ENCODE measurements at regions not wholly inside any gene's neighbourhood (a gene's known extent, or its start where the extent isn't known, plus 50 kb on each side); places are given as distances from the start of the nearest gene placed in this dataset.

- no peaks in the 10 kb centered on the region for H3K4me1 Mint-ChIP-seq (ENCODE audit: low read depth)
- intact Hi-C loops (cut with micrococcal nuclease), result no loop called here
Measured at GRCh38 chr4:24024157-24024556, 134.3 kb upstream of the PPARGC1A start.

GRCh38 chr4:24015782-24016181 is 125.9 kb upstream of the PPARGC1A start:
- CTCF ChIA-PET, result interaction anchor here (0.6 kb wide), 1 partner anchor 1174 kb away, joined by 3 read pairs; no protein-coding TSS in a partner anchor
- no peak overlapping the region for H3K27ac Mint-ChIP-seq

More at GRCh38 chr4:24024157-24024556, 134.3 kb upstream of the PPARGC1A start:
- DNase-seq, result no peak
- Mint-ChIP-seq H3K27me3 (ENCODE audit: low read depth) (peaks cover 12% of the 10 kb centered on the region), H3K9me3 (no peaks in the 10 kb centered on the region), H3K27ac (no peak overlapping the region), H3K36me3 (ENCODE audit: low read depth) (no peaks in the 10 kb centered on the region), H3K4me3 (no peak overlapping the region)
- CTCF ChIA-PET, result no interaction called here

GRCh38 chr4:24013668-24014422 is 124.0 kb upstream of the PPARGC1A start:
- peaks cover 10% of the 10 kb centered on the region for H3K27me3 Mint-ChIP-seq (ENCODE audit: low read depth)
- CTCF ChIA-PET, result no interaction called here
- no peak overlapping the region for H3K27ac Mint-ChIP-seq
- H3K4me1 Mint-ChIP-seq (ENCODE audit: low read depth), result no peaks in the 10 kb centered on the region
- H3K4me3 Mint-ChIP-seq, result no peak overlapping the region
- no peaks in the 10 kb centered on the region for H3K36me3 Mint-ChIP-seq (ENCODE audit: low read depth)
- intact Hi-C loops (cut with micrococcal nuclease), result no loop called here
- no peaks in the 10 kb centered on the region for H3K9me3 Mint-ChIP-seq
- no peak for DNase-seq

More at GRCh38 chr4:24015782-24016181, 125.9 kb upstream of the PPARGC1A start:
- Mint-ChIP-seq H3K9me3 (no peaks in the 10 kb centered on the region), H3K36me3 (ENCODE audit: low read depth) (no peaks in the 10 kb centered on the region), H3K27me3 (ENCODE audit: low read depth) (peaks cover 16% of the 10 kb centered on the region), H3K4me1 (ENCODE audit: low read depth) (no peaks in the 10 kb centered on the region), H3K4me3 (no peak overlapping the region)
- intact Hi-C loops (cut with micrococcal nuclease), result no loop called here
- no peak for DNase-seq

GRCh38 chr4:24010994-24011393 is 121.1 kb upstream of the PPARGC1A start:
- H3K36me3 Mint-ChIP-seq (ENCODE audit: low read depth), result no peaks in the 10 kb centered on the region
- intact Hi-C loops (cut with micrococcal nuclease), result no loop called here
- CTCF ChIA-PET, result no interaction called here
- peaks cover 4% of the 10 kb centered on the region for H3K27me3 Mint-ChIP-seq (ENCODE audit: low read depth)
- no peak overlapping the region for H3K27ac Mint-ChIP-seq
- no peak overlapping the region for H3K4me3 Mint-ChIP-seq
- no peaks in the 10 kb centered on the region for H3K4me1 Mint-ChIP-seq (ENCODE audit: low read depth)
- no peaks in the 10 kb centered on the region for H3K9me3 Mint-ChIP-seq
- no peak for DNase-seq

- H3K36me3 Mint-ChIP-seq (ENCODE audit: low read depth), result no peaks in the 10 kb centered on the region
- peaks cover 4% of the 10 kb centered on the region for H3K27me3 Mint-ChIP-seq (ENCODE audit: low read depth)
- H3K9me3 Mint-ChIP-seq, result no peaks in the 10 kb centered on the region
- CTCF ChIA-PET, result no interaction called here
- no peak overlapping the region for H3K27ac Mint-ChIP-seq
- intact Hi-C loops (cut with micrococcal nuclease), result no loop called here
- H3K4me3 Mint-ChIP-seq, result no peak overlapping the region
- H3K4me1 Mint-ChIP-seq (ENCODE audit: low read depth), result no peaks in the 10 kb centered on the region
- no peak for DNase-seq
Measured at GRCh38 chr4:24010573-24010972, 120.7 kb upstream of the PPARGC1A start.

GRCh38 chr4:24007860-24008261 is 118.0 kb upstream of the PPARGC1A start:
- no peak overlapping the region for H3K4me3 Mint-ChIP-seq
- no peak overlapping the region for H3K27ac Mint-ChIP-seq
- H3K4me1 Mint-ChIP-seq (ENCODE audit: low read depth), result no peaks in the 10 kb centered on the region
- CTCF ChIA-PET, result no interaction called here
- intact Hi-C loops (cut with micrococcal nuclease), result no loop called here
- H3K36me3 Mint-ChIP-seq (ENCODE audit: low read depth), result no peaks in the 10 kb centered on the region
- no peaks in the 10 kb centered on the region for H3K9me3 Mint-ChIP-seq
- peaks cover 2% of the 10 kb centered on the region for H3K27me3 Mint-ChIP-seq (ENCODE audit: low read depth)
- no peak for DNase-seq

- H3K27me3 Mint-ChIP-seq (ENCODE audit: low read depth), result peaks cover 5% of the 10 kb centered on the region
- intact Hi-C loops (cut with micrococcal nuclease), result no loop called here
Measured at GRCh38 chr4:24006269-24006668, 116.4 kb upstream of the PPARGC1A start.

GRCh38 chr4:24003926-24004325 is 114.1 kb upstream of the PPARGC1A start:
- no peak overlapping the region for H3K27ac Mint-ChIP-seq
- H3K27me3 Mint-ChIP-seq (ENCODE audit: low read depth), result peaks cover 3% of the 10 kb centered on the region
- H3K4me1 Mint-ChIP-seq (ENCODE audit: low read depth), result no peaks in the 10 kb centered on the region
- no peak overlapping the region for H3K4me3 Mint-ChIP-seq
- CTCF ChIA-PET, result no interaction called here
- no peaks in the 10 kb centered on the region for H3K36me3 Mint-ChIP-seq (ENCODE audit: low read depth)
- intact Hi-C loops (cut with micrococcal nuclease), result no loop called here
- no peaks in the 10 kb centered on the region for H3K9me3 Mint-ChIP-seq
- DNase-seq, result no peak

More at GRCh38 chr4:24006269-24006668, 116.4 kb upstream of the PPARGC1A start:
- DNase-seq, result no peak
- no peaks in the 10 kb centered on the region for H3K4me1 Mint-ChIP-seq (ENCODE audit: low read depth)
- H3K4me3 Mint-ChIP-seq, result no peak overlapping the region
- CTCF ChIA-PET, result no interaction called here
- H3K27ac Mint-ChIP-seq, result no peak overlapping the region
- H3K9me3 Mint-ChIP-seq, result no peaks in the 10 kb centered on the region
- H3K36me3 Mint-ChIP-seq (ENCODE audit: low read depth), result no peaks in the 10 kb centered on the region

- CTCF ChIA-PET, result no interaction called here
- no peaks in the 10 kb centered on the region for H3K36me3 Mint-ChIP-seq (ENCODE audit: low read depth)
Measured at GRCh38 chr4:24003496-24003895, 113.6 kb upstream of the PPARGC1A start.

GRCh38 chr4:24002330-24002966 is 112.6 kb upstream of the PPARGC1A start:
- no peaks in the 10 kb centered on the region for H3K4me1 Mint-ChIP-seq (ENCODE audit: low read depth)
- H3K27me3 Mint-ChIP-seq (ENCODE audit: low read depth), result peaks cover 3% of the 10 kb centered on the region
- intact Hi-C loops (cut with micrococcal nuclease), result no loop called here
- CTCF ChIA-PET, result interaction anchor here (0.6 kb wide), 1 partner anchor 11 kb away, joined by 4 read pairs; no protein-coding TSS in a partner anchor
- no peaks in the 10 kb centered on the region for H3K36me3 Mint-ChIP-seq (ENCODE audit: low read depth)
- no peak overlapping the region for H3K4me3 Mint-ChIP-seq
- no peak for DNase-seq
- H3K27ac Mint-ChIP-seq, result no peak overlapping the region
- no peaks in the 10 kb centered on the region for H3K9me3 Mint-ChIP-seq

More at GRCh38 chr4:24003496-24003895, 113.6 kb upstream of the PPARGC1A start:
- H3K27ac Mint-ChIP-seq, result no peak overlapping the region
- no peak overlapping the region for H3K4me3 Mint-ChIP-seq
- intact Hi-C loops (cut with micrococcal nuclease), result no loop called here
- H3K27me3 Mint-ChIP-seq (ENCODE audit: low read depth), result peaks cover 3% of the 10 kb centered on the region
- no peaks in the 10 kb centered on the region for H3K4me1 Mint-ChIP-seq (ENCODE audit: low read depth)
- DNase-seq, result no peak
- no peaks in the 10 kb centered on the region for H3K9me3 Mint-ChIP-seq

GRCh38 chr4:24001486-24002329 is 111.9 kb upstream of the PPARGC1A start:
- Mint-ChIP-seq H3K36me3 (ENCODE audit: low read depth) (no peaks in the 10 kb centered on the region), H3K27me3 (ENCODE audit: low read depth) (peaks cover 3% of the 10 kb centered on the region)

GRCh38 chr4:24000470-24000831 is 110.6 kb upstream of the PPARGC1A start:
- Mint-ChIP-seq H3K4me3 (no peak overlapping the region), H3K27me3 (ENCODE audit: low read depth) (peaks cover 3% of the 10 kb centered on the region), H3K36me3 (ENCODE audit: low read depth) (no peaks in the 10 kb centered on the region), H3K4me1 (ENCODE audit: low read depth) (no peaks in the 10 kb centered on the region), H3K27ac (no peak overlapping the region), H3K9me3 (no peaks in the 10 kb centered on the region)
- DNase-seq, result no peak
- CTCF ChIA-PET, result no interaction called here
- intact Hi-C loops (cut with micrococcal nuclease), result no loop called here

More at GRCh38 chr4:24001486-24002329, 111.9 kb upstream of the PPARGC1A start:
- no peak overlapping the region for H3K27ac Mint-ChIP-seq
- no peak overlapping the region for H3K4me3 Mint-ChIP-seq
- intact Hi-C loops (cut with micrococcal nuclease), result no loop called here
- no peaks in the 10 kb centered on the region for H3K4me1 Mint-ChIP-seq (ENCODE audit: low read depth)
- CTCF ChIA-PET, result interaction anchor here (0.6 kb wide), 1 partner anchor 10 kb away, joined by 4 read pairs; no protein-coding TSS in a partner anchor
- DNase-seq, result no peak
- H3K9me3 Mint-ChIP-seq, result no peaks in the 10 kb centered on the region

Measured in activated naive CD4-positive, alpha-beta T cell treated with anti-CD3 and anti-CD28 coated beads for 36 hours (primary cell).